ENCODE measurements at regions not wholly inside any gene's neighbourhood (a gene's known extent, or its start where the extent isn't known, plus 50 kb on each side); places are given as distances from the start of the nearest gene placed in this dataset.
A peak's percentile ranks its signal among the peaks of the same experiment; 100 is the strongest.

DNA sequence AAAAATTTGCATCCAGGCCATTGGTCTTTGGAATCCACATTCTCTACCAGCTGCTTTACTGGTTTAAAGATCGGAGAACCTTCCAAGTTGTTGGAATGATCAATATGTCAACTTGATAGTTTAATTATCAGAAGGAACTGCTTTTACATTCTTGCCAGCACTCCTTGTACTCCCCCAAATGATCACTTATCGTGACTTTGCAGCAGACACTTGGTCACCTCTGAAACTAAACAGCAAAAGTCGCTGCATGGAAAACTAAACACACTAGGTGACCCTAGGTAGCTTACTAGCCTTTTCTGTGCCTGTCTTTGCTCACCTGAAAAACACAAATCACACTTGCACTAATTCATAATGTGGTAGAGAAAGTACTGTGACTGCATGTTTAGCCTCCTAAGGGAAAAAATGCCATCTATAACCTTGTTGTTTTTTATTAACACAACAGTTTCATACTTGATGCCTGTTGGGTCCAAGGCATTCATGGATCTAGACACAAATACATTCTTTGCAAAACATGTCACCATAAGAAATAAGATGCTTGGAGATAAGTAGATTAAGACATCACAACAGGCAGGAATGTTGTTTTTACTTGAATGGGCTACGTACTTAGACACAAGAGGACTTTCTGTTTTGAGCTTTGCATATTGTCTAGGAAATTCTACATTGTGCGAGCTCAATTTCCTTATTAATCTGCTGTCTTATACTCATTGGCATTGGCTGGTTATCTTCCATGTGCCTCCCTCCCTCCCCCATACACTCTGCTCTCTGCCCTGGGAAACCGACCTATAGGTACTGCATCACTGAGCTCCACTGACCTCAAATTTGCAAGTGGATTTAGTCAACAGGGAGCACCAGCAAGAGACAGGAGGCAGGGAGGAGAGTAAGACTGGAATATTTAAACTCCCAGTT is 219.1 kb upstream of the STK17B start:
- intact Hi-C loops (cut with DNase I), result no loop called here
- Histone ChIP-seq H3K27me3 (ENCODE audit: control insufficient read depth, insufficient read depth, low read length) (no peaks in the 10 kb centered on the region), H3K4me3 (ENCODE audit: low read length in 3 of 3) (no peak overlapping the region), H3K4me1 (ENCODE audit: control insufficient read depth in 2 of 3, insufficient read depth in 2 of 3, low read depth in 1 of 3, low read length in 3 of 3) (peaks cover 0 to 2% (median 0%) of the 10 kb centered on the region in 3 donors), H3K27ac (ENCODE audit: low read depth in 2 of 2, low read length in 2 of 2) (no peak overlapping the region), H3K9ac (ENCODE audit: low read length in 3 of 3) (no peak overlapping the region), H3K9me3 (ENCODE audit: control insufficient read depth in 2 of 3, insufficient read depth in 1 of 3, low read length in 3 of 3) (no peaks in the 10 kb centered on the region), H3K36me3 (ENCODE audit: control insufficient read depth in 2 of 3, insufficient read depth in 3 of 3, low read length in 3 of 3) (no peaks in the 10 kb centered on the region)
- DNase-seq (peak in 2 of 5 donors; percentile 23 to 27), FAIRE-seq (no peak)
- TF ChIP-seq, protein P1, sequence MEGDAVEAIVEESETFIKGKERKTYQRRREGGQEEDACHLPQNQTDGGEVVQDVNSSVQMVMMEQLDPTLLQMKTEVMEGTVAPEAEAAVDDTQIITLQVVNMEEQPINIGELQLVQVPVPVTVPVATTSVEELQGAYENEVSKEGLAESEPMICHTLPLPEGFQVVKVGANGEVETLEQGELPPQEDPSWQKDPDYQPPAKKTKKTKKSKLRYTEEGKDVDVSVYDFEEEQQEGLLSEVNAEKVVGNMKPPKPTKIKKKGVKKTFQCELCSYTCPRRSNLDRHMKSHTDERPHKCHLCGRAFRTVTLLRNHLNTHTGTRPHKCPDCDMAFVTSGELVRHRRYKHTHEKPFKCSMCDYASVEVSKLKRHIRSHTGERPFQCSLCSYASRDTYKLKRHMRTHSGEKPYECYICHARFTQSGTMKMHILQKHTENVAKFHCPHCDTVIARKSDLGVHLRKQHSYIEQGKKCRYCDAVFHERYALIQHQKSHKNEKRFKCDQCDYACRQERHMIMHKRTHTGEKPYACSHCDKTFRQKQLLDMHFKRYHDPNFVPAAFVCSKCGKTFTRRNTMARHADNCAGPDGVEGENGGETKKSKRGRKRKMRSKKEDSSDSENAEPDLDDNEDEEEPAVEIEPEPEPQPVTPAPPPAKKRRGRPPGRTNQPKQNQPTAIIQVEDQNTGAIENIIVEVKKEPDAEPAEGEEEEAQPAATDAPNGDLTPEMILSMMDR (IDR thresholded peaks at IDR 0.05; ENCODE audit: borderline replicate concordance, extremely low read depth, insufficient read depth), result no peak

DNA sequence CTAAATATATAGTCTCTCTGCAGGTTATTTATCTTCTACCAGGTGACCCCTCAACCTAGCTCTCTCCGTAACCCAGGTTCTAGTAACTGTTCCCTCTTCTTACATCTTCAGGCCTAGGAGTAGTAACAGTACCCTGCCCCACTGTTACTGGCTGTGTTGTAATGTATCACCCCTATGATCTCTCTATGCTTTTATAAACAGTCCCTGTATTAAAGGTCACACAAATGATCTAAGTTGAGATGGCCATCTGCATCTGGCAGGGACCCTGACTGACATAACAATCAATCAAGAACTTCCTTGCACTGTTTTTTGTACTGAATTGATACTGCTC is 219.7 kb upstream of the STK17B start:
- TF ChIP-seq, protein P1 (IDR thresholded peaks at IDR 0.05; ENCODE audit: borderline replicate concordance, extremely low read depth, insufficient read depth), result no peak
- no peak for DNase-seq
- FAIRE-seq, result no peak
- intact Hi-C loops (cut with DNase I), result no loop called here
- Histone ChIP-seq H3K4me1 (ENCODE audit: control insufficient read depth in 2 of 3, insufficient read depth in 2 of 3, low read depth in 1 of 3, low read length in 3 of 3) (peaks cover 0 to 2% (median 0%) of the 10 kb centered on the region in 3 donors), H3K9me3 (ENCODE audit: control insufficient read depth in 2 of 3, insufficient read depth in 1 of 3, low read length in 3 of 3) (no peaks in the 10 kb centered on the region), H3K9ac (ENCODE audit: low read length in 3 of 3) (no peak overlapping the region), H3K27ac (ENCODE audit: low read depth in 2 of 2, low read length in 2 of 2) (no peak overlapping the region), H3K4me3 (ENCODE audit: low read length in 3 of 3) (no peak overlapping the region), H3K36me3 (ENCODE audit: control insufficient read depth in 2 of 3, insufficient read depth in 3 of 3, low read length in 3 of 3) (no peaks in the 10 kb centered on the region), H3K27me3 (ENCODE audit: control insufficient read depth, insufficient read depth, low read length) (no peaks in the 10 kb centered on the region)

DNA sequence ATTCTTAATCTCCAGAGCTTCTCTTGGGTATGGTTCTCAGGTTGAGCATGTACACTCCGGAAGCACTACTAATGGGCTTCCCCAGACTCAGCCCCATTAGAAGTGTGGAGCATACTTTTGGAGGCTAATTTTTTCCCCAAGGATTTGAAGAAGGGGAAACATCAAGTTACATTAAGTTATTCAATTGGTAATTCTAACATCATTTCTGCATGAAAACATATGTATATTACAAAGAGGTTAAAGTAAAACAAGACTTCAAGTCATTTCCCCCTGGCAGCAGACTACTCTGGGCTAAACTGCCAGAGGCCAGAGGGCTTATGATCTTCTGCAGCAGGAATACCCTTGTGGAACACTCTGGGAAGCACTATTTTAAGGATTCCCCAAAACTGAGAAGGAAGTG is 227.7 kb upstream of the STK17B start:
- H3K4me3 ChIP-seq (ENCODE audit: low read length in 3 of 3), result no peak overlapping the region
- H3K27ac ChIP-seq (ENCODE audit: low read depth in 2 of 2, low read length in 2 of 2), result no peak overlapping the region
- H3K9me3 ChIP-seq (ENCODE audit: control insufficient read depth in 2 of 3, insufficient read depth in 1 of 3, low read length in 3 of 3), result no peaks in the 10 kb centered on the region
- TF ChIP-seq, protein P1 (IDR thresholded peaks at IDR 0.05; ENCODE audit: borderline replicate concordance, extremely low read depth, insufficient read depth), result no peak
- FAIRE-seq, result no peak
- no peak overlapping the region for H3K9ac ChIP-seq (ENCODE audit: low read length in 3 of 3)
- intact Hi-C loops (cut with DNase I), result no loop called here
- H3K4me1 ChIP-seq (ENCODE audit: control insufficient read depth in 2 of 3, insufficient read depth in 2 of 3, low read depth in 1 of 3, low read length in 3 of 3), result no peaks in the 10 kb centered on the region
- H3K36me3 ChIP-seq (ENCODE audit: control insufficient read depth in 2 of 3, insufficient read depth in 3 of 3, low read length in 3 of 3), result no peaks in the 10 kb centered on the region
- no peaks in the 10 kb centered on the region for H3K27me3 ChIP-seq (ENCODE audit: control insufficient read depth, insufficient read depth, low read length)
- DNase-seq, result no peak
